HG02973 (cell line): ENCODE measurements at regions not wholly inside any gene's neighbourhood (a gene's known extent, or its start where the extent isn't known, plus 50 kb on each side); places are given as distances from the start of the nearest gene placed in this dataset.
"Not testable (repeated sequence)": the region's sequence is repeated elsewhere in the genome, so short reads cannot be mapped to it uniquely, and the experiment has no call there.

ENCODE experiments used
- ATAC-seq: cut with Tn5 transposase; IDR thresholded peaks from one replicate; pipeline ENCODE4 v1.9.1; 2021; ENCODE audit warnings: moderate library complexity; ENCODE audit not compliant: unreplicated experiment

DNA sequence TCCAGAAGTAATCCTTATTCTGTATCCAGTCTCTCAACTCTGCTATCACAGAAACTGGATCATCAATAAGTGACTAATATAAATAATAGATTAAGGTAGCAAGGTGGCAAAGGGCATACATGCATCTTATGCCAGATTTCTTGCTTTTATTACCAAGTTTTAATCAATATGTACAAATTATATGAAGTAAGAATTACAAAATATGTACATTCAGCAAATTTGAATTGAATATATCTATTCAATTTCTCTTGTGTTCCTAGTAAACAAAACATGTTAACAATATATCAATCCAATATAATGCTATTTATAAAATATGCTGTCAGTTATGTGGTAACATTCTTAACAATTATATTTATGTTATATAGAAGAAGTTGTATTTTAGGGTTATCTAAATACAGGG, 488.7 kb upstream of the COX7C start:
- ATAC-seq = no peak

DNA sequence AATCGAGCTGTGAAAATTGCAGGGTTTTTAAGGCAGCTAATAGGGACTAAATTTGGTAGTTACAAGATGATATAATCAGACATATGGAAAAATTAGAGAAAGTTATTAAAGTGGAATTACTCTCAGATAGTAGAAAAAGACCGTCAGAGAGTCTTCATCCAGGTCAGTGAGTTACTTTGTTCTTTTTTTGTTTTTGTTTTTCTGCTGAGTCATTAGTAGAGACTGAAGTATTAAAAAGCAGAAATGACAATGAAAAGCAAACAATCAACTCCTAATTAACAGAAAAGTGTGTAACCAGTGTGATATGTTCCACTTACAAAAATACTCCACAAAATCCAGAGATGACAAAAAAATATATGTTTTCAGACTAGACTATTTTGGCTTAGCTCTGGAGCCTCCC, 480.4 kb upstream of the COX7C start:
- no peak for ATAC-seq

DNA sequence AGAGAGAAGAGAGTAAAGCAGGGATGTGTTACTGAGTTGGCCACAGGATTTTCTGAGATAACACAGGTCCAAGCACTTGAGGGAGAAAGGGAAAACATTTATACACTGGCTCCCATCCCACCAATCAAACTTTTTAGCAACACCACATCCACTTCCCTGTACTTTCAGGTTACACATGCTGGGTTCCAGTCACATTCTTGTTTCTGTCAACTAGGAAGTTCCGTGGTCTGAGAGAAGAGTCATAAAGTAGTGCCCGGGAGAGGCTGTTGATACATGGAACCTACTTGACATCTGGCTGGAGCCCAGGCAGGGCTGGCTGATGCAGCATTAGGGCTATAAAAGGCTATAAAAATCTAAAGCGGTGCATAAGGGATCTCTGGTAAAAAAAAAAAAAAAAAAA, 473.9 kb upstream of the COX7C start:
- no peak for ATAC-seq

DNA sequence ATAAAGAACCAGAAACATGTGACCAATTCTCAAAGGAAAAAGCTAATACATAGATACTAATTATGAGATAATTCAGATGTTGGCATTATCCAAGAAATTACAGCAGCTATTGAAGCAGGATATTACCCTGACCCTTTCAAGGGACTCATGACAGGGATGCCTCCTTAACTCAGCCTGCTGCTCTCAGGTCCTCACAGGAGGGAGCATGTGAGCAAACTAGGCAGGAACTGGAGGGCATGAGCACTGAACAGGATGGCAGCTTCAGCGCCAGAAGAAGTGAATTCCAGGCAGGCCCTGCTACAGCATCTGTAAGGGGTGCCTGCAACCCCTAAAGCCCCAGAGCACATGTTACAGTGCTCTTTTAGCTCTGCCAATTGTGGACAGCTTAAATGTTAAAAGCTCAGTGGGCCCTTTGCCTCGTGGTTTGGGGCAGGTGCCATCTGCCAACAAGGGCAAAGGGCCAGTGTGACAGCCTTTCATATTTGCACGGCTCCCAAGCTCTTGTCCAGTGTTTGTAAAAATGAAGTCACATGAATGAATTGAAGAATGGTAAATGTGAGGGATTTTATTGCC, 464.7 kb upstream of the COX7C start:
- no peak for ATAC-seq

DNA sequence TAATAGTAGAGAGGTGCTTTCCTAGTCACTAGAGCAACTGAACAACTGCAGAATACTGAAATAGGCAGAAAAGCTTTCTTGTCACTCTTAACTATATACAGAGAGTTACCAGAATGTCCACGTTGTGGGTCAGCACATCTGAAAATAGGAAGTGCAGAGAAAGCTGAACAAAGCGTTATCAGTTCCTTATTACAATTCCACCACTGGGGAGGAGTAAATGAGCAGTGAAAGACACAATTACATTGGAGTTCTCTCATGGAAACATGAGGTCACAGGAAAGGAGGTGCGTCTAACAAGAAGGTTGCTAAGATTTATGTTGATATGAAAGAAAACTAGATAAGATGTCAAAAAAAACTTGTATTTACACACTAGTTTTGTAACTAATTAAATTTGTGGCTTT, 461.9 kb upstream of the COX7C start:
- ATAC-seq = no peak

DNA sequence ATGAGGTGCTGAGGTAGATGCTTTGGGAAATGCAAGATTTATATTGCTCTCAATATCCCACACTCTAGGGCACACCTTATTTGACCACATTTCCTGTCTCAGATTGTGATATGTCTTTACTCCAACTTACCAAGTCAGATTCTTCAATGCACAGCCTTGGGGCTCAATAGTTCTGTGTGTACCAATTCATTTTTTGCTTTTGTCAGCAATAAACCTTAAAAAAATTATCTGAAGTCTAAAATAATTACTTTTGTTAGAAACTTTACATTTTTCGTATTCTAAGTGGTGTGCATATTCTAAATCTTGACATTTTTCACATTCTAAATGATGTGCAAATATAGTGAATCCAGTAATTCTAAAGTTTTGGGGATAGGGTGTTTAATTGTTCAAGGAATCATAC, 447.5 kb upstream of the COX7C start:
- ATAC-seq = no peak

DNA sequence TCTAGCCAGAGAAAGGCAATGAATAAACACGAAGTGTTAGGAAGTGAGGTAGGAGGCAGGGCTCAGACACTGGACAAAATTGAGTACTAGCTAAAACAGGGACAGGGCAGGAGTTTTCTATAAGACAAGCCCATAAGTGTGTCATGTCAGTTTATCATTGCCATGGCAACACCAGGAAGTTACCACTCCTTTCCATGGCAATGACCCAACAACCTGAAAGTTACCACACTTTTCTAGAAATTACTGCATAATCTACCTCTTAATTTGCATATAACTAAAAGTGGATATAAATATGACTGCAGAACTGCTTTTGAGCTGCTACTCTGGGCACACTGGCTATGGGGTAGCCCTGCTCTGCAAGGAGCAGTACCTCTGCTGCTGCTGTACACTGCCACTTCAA, 442.5 kb upstream of the COX7C start:
- ATAC-seq = peak; percentile 92

DNA sequence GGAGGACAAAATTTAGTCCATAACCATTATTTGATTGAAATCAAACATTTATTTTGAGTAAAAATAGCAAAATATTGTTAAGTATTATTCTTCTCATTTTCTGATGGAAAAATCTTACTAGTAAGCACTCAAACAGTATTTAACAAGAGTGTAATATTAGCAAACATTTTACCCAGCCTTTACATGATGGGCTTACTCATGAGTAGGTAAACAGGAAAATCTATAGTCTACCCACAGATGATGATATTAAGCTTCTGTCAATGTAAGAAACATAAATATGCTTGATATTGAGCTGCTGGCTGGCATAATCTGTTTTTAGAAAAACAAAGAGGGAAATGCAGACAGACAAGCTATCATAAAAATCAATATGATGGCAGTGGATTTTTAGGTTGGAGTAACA, 418.5 kb upstream of the COX7C start:
- no peak for ATAC-seq

DNA sequence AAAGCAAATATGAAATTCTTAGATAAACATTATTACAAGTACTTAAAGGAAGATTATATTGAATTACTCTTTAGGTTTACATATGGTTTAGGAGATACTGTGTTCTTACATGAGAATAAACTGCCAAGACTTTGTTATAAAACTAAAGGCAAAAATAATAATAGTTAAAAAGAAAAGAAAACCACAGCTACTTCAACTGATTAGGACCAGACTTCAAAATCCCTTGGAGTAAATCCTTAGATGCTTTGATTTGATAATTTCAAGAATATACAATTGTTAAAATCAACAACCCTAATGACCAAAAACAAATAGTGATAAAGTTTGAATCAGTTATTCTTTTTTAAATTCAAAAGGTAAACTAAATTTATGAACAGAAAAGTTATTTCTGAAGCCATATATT, 389.6 kb upstream of the COX7C start:
- no peak for ATAC-seq

DNA sequence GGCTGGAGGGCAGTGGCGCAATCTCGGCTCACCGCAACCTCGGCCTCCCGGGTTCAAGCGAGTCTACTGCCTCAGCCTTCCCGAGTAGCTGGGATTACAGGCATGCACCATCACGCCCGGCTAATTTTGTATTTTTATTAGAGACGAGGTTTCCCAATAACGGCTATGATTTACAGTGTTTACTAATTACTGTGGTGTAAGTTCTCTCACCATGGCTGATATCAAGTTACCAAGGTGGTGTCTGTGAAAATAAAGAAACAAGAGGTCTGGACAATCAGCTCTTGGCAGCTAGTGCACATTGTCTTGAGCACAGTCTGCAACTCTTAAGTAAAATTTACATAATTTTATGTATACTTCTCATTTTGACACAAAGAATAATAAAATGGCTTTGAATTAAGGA, 385.5 kb upstream of the COX7C start:
- no peak for ATAC-seq

DNA sequence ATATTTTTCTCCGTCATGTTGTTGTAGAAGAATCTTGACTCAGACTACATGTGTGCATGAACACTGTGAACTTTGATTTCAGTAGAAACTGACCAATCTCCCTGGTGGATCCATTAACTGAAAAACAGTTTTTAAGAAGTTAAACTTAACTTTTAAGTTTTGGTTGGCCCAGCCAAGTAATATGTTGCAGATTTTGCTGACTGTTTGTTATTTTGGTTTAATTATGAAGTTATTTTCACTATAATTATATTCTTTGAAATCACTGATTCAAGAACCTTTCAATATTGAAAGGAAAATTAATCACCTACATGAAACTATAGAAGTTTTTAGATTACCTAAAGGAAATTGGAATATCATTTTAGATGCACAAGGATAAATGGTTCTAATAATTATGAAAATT, 373.6 kb upstream of the COX7C start:
- ATAC-seq = no peak

DNA sequence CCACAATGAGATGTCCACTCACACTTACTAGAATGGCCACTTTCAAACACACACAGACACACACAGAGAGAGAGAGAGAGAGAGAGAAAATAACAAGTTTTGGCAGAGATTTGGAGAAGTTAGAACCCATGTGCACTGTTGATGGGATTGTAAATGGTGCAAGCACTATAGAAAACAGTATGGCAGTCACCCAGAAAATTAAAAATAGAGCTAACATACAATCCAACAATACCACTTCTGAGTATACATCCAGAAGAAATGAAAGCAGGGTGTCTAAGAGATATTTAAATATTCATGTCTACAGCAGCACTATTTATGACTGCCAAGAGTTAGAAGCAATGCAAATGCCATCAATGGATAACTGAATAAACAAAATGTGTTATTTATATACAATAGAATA, 359.9 kb upstream of the COX7C start:
- no peak for ATAC-seq

DNA sequence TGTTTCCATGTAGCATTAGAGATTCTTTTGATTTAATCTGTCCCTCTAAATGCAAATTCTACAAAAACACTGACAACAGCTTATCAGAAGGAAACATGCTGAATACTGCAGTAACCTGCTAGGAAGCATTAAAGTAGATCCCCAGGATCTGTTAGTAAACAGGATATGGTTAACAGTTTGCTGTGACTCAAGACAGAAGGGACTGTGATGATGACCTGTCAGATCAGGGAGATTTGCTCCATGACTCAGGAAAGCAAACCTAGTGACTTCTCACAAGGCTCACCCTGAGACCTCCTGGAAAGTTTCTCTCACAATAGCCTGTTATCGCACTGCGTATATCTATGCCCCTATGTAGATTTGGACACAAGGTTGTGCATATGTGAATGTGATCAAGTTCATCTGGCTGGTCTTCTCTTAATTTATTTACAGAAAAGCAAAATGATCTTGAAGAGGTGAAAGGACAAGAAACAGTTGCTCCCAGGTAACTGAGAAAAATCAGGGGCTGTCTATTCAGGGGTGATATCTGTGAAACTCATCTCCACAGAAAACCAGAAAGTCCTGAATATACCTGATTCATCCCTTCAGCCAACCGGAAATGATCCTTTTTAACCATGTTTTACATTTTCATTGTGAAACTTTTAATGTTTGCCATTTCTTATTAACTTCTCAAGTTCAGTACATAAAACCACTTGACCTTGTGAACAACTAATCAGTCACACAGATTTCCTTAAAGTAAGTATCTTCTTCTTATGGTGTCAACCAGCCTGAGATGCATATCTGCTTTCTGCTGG, 333.1 kb upstream of the COX7C start:
- not testable (repeated sequence) for ATAC-seq

DNA sequence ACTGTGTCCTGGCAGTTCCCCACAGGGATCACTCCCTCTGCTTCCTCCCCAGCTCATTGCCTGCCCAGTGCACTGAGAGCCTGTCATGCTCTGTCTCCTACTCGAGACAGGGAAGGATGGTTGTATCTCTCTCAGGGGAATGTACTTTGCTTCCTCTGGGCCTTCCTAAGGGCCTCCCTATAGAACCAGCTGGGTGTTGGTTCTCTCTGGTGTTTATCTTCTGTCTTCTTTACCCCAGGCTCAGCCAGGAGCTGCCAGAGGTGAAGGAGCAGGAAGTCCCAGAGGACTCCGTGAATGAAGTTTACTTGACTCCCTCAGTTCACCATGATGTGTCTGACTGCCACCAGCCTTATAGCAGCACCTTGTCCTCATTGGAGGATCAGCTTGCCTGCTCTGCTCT, 330.3 kb upstream of the COX7C start:
- not testable (repeated sequence) for ATAC-seq

DNA sequence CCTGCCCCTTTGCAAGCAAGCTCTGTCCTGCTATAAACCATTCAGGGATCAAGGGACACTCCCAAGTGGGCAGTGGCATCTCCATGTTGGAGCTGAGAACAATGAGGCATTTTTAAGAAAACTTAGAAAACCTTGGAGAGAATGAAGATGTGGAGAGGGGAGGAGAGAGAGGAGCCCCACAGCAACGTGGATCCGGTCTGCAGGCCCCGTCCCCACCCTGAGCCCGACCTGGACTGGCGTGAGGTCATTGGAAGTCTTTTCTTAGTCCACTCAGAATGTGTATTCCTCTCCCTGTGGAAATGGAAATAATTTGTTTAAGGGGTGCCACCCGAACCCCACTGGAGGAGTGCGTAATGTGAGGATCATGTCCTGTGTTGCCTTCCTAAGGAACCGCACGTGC, 328.0 kb upstream of the COX7C start:
- not testable (repeated sequence) for ATAC-seq

DNA sequence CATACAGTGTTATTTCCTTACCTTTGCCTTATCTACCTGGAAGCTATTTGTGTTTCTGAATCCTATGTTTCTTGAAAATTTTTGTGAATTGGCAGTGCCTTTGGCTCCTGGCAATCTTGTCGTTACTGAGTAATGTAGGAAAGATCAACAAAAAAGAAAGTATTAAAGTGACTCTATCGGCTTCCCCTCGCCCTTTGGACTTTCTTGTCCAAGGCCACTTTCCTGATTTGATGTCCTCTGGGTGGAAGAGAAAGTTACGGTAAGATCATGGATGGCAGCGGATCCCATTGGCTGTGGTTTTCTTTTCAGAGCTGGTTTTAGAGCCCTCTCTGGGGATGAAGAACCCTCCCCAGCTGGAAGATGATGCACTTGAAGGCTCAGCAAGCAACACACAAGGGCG, 324.9 kb upstream of the COX7C start:
- not testable (repeated sequence) for ATAC-seq

DNA sequence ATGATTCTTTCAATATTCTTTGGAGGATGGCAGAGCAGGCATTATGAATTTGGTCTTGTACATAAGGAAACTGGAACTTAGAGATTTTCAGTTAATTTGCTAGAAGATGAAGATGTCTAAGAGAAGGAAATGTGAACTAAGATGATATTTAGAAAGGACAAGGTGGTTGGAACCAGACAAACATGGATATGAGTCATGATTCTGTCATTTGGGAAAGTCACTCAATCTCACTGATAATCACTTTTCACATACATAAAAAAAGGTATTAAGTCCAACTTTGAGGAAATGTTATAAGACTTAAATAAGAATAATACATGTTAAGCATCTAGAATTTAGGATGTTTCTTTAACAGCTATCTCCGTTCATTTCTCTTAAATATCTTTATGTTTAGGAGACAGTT, 315.1 kb upstream of the COX7C start:
- ATAC-seq = not testable (repeated sequence)

DNA sequence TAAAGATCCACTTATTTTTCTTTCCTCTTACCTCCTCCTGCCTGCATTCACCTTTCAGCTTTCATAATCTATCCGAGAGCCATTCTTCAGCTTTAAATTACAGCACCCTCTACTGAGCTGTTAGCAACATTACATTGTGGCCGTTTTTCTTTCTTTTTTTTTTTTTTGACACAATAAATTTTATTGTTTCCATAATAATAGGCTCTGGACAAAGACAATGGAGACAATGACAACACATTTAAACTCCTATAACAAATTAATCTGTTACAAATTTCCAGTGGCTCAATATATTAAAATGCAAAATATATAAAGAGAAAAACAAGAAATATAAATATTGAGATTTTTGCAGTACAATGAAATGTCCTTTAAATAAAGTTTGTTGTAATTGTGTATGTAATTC, 312.7 kb upstream of the COX7C start:
- not testable (repeated sequence) for ATAC-seq

DNA sequence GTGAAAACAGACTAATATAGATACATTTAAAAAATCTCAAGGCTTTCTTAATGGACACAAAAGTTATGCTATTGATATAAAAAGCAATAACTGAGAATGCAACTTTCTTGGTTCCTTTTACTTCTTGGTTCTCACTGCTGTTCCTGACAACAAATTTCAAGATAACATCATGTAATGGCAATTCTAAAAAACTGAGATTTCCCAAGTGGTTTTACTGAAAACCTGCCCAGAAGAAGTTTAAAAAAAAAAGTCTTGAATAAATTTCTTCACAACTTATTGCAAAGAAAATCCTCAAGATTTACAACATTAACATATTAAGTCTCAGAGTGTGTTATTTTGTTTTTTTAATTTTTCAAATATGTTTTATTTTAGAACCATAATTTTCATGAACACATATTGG, 302.8 kb upstream of the COX7C start:
- ATAC-seq = no peak

DNA sequence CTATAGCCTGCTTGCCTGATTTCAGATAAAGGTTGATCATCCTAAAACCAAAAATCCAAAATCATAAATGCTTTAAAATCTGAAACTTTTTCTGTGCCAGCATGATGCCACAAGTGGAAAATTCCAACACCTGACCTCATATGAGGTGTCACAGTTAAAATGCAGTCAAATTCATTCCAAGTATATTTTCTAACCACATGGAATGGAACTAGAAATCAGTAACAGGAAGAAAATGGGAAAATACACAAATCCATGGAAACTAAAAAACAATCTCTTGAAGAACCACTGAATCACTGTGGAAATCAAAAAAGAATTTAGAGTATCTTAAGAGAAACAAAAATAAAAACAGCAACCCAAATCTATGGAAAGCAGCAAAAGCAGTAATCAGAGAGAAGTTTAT, 297.5 kb upstream of the COX7C start:
- no peak for ATAC-seq

DNA sequence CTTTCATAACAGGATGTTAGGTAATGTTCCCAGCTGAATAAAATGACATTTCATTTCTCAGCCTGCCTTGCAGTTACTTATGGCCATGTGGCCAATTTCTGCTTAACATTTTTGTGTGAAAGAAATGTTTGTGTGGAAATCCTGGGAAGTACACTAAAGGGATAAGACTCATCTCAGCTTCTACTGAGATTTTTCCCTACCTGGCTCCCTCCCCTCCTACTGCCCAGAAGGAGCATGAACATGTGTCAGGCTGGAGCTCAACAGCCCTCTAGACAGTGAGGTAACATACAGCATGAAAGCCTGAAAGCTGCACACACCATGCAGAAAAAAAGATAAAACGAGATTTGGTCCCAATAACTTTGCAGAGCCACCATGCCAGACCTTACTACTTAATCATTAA, 288.4 kb upstream of the COX7C start:
- no peak for ATAC-seq

DNA sequence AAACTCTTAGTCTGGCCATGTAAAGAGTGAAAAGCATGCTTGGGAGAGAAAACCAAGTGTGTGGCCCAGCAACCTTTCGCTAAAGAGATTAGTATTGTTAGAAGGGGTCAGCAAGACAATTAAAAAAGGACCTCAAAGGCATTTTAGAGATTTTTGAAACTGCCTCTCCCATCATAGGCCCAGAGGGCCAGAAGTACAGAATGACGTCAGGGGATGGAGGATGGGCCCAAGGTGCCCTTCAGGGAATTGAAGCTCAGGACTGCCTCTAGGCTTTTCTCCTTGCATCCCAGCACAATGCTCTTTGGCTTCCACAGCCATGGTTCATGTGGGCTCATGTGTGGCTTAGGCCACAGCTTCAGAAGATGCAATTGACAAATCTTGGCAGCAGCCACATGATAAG, 287.0 kb upstream of the COX7C start:
- no peak for ATAC-seq

DNA sequence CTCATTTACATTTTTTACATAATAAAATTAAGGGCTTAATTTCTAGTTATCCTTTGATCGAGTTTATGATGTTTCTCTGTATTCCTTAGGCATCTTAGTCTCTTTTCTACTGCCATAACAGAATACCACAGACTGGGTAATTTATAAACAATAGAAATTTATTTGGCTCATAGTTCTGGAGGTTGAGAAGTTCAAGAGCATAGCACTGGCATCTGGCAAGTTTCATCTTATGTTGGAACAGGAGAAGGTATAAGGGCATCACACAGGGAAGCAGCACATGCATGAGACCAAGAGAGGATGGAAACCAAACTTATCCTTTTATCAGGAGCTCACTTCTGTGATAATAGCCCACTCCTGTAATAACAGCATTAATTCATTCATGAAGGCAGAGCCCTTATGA, 284.9 kb upstream of the COX7C start:
- no peak for ATAC-seq
